Ovary (tissue), 3 donors: ENCODE measurements at regions not wholly inside any gene's neighbourhood (a gene's known extent, or its start where the extent isn't known, plus 50 kb on each side); places are given as distances from the start of the nearest gene placed in this dataset.

Experiments used
- POLR2A ChIP-seq: fragments of 450-650 bp; IDR thresholded peaks from one replicate; pipeline ENCODE4 v1.6.1; 2017; ENCODE audit warnings: antibody characterized with exemption, mild to moderate bottlenecking, moderate library complexity
- TF ChIP-seq, protein P1 (sequence below), 3 donors: fragments of 450-650 bp in 2 of 3; fragments of 200-600 bp in 1 of 3; IDR thresholded peaks; one replicate each; pipeline versions ENCODE4 v1.5.1 to v1.8.0; 2016 to 2022; ENCODE audit warnings: antibody characterized with exemption in 3 of 3, mild to moderate bottlenecking in 1 of 3
- donor health status: DM: no; HTN: no; CAD: no.

DNA sequence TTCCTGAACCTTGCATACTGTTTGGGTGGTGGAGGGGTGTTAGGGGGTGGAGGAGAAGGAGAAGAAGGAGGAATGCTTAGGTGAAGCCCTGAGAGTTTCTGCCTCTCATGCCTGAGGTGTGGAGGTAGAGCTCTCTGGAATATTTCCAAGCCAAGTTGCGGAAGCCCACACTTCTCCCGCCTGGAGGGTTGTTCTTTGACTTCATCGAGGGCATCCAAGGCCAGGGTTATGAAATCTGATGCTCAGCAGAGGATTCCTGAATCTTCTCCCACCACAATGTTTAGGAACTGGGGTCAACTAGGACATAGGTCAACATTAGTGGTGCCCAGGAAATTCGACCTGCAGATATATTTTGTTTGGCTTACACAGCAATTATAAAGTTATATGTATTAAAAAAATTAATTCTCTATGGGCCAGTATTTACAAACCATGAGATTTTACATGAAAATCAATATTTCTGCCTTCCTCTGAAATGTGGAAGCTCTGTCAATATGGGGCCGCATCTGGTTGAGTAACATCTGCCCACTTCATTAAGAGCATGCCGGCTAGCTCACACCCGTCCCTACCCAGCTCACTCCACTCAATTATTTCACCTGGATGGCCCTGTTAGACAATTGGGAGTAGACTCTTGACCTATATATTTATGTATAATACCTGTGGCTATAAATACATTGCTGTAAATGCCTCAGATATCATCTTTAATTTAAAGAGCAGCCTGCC is 257.1 kb upstream of the ZFP64 start:
- TF ChIP-seq, protein P1, sequence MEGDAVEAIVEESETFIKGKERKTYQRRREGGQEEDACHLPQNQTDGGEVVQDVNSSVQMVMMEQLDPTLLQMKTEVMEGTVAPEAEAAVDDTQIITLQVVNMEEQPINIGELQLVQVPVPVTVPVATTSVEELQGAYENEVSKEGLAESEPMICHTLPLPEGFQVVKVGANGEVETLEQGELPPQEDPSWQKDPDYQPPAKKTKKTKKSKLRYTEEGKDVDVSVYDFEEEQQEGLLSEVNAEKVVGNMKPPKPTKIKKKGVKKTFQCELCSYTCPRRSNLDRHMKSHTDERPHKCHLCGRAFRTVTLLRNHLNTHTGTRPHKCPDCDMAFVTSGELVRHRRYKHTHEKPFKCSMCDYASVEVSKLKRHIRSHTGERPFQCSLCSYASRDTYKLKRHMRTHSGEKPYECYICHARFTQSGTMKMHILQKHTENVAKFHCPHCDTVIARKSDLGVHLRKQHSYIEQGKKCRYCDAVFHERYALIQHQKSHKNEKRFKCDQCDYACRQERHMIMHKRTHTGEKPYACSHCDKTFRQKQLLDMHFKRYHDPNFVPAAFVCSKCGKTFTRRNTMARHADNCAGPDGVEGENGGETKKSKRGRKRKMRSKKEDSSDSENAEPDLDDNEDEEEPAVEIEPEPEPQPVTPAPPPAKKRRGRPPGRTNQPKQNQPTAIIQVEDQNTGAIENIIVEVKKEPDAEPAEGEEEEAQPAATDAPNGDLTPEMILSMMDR (IDR thresholded peaks at IDR 0.05): no peak
- no peak for TF ChIP-seq POLR2A
